ENCODE measurements at regions not wholly inside any gene's neighbourhood (a gene's known extent, or its start where the extent isn't known, plus 50 kb on each side); places are given as distances from the start of the nearest gene placed in this dataset.

DNA sequence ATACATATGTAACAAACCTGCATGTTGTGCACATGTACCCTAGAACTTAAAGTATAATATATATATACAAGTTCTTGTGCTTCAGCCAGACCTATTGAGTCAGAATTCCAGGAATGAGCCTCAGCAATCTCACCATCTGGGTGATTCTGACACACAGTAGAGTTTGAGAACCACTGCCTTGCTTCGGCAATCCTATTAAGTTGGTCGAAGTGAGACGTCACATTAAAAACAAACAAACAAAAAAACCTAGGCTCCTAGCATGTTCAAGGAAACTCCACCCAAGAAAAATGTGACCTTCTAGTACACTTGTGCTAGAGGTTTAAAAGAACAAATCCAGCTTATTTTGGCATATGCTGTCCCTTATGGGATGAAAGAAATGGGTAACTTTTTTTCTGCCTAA, 115.8 kb downstream of the SINHCAF start:
- no peak for DNase-seq (ENCODE audit: low read depth, low spot score)
- BruUV-seq (replicated peaks), result no TSS peak
- Histone ChIP-seq H3K27me3 (ENCODE audit: control insufficient read depth, insufficient read depth, low read length) (peaks cover 6% of the 10 kb centered on the region; the same call in 1 of the 2 replicates), H3K4me1 (ENCODE audit: control insufficient read depth, insufficient read depth, low read length) (no peaks in the 10 kb centered on the region), H3K9me3 (ENCODE audit: control insufficient read depth, insufficient read depth, low read depth, low read length) (no peaks in the 10 kb centered on the region), H3K27ac (ENCODE audit: low read length) (no peak overlapping the region), H3K4me3 (ENCODE audit: low read depth in 2 of 2, low read length in 2 of 2) (no peak overlapping the region), H3K36me3 (ENCODE audit: control insufficient read depth, insufficient read depth, low read length) (no peaks in the 10 kb centered on the region)
- ATAC-seq, result no peak
- ChIA-PET POLR2A (no interaction called here), CTCF (no interaction called here)
- in situ Hi-C loops (cut with HindIII; ENCODE audit: low pct_unique_long_range_greater_than_20kb, low sequenced_read_pairs) (no loop called here), intact Hi-C loops (cut with micrococcal nuclease; ENCODE audit: unreplicated experiment) (no loop called here)
- TF ChIP-seq, protein P1, sequence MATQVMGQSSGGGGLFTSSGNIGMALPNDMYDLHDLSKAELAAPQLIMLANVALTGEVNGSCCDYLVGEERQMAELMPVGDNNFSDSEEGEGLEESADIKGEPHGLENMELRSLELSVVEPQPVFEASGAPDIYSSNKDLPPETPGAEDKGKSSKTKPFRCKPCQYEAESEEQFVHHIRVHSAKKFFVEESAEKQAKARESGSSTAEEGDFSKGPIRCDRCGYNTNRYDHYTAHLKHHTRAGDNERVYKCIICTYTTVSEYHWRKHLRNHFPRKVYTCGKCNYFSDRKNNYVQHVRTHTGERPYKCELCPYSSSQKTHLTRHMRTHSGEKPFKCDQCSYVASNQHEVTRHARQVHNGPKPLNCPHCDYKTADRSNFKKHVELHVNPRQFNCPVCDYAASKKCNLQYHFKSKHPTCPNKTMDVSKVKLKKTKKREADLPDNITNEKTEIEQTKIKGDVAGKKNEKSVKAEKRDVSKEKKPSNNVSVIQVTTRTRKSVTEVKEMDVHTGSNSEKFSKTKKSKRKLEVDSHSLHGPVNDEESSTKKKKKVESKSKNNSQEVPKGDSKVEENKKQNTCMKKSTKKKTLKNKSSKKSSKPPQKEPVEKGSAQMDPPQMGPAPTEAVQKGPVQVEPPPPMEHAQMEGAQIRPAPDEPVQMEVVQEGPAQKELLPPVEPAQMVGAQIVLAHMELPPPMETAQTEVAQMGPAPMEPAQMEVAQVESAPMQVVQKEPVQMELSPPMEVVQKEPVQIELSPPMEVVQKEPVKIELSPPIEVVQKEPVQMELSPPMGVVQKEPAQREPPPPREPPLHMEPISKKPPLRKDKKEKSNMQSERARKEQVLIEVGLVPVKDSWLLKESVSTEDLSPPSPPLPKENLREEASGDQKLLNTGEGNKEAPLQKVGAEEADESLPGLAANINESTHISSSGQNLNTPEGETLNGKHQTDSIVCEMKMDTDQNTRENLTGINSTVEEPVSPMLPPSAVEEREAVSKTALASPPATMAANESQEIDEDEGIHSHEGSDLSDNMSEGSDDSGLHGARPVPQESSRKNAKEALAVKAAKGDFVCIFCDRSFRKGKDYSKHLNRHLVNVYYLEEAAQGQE (IDR thresholded peaks at IDR 0.05; ENCODE audit: insufficient read depth in 1 of 2, low read depth in 2 of 2, low read length in 1 of 2), result no peak
- TF ChIP-seq, protein P2, sequence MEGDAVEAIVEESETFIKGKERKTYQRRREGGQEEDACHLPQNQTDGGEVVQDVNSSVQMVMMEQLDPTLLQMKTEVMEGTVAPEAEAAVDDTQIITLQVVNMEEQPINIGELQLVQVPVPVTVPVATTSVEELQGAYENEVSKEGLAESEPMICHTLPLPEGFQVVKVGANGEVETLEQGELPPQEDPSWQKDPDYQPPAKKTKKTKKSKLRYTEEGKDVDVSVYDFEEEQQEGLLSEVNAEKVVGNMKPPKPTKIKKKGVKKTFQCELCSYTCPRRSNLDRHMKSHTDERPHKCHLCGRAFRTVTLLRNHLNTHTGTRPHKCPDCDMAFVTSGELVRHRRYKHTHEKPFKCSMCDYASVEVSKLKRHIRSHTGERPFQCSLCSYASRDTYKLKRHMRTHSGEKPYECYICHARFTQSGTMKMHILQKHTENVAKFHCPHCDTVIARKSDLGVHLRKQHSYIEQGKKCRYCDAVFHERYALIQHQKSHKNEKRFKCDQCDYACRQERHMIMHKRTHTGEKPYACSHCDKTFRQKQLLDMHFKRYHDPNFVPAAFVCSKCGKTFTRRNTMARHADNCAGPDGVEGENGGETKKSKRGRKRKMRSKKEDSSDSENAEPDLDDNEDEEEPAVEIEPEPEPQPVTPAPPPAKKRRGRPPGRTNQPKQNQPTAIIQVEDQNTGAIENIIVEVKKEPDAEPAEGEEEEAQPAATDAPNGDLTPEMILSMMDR (IDR thresholded peaks at IDR 0.05), result no peak
- no peak for TF ChIP-seq SIN3A (IDR thresholded peaks at IDR 0.05; ENCODE audit: borderline replicate concordance, insufficient read depth, low read depth, low read length)
- no peak for TF ChIP-seq POLR2AphosphoS5 (IDR thresholded peaks at IDR 0.05; ENCODE audit: low read depth, low read length)
- no peak for TF ChIP-seq TCF7L2 (IDR thresholded peaks at IDR 0.05; ENCODE audit: low read depth, low read length)

DNA sequence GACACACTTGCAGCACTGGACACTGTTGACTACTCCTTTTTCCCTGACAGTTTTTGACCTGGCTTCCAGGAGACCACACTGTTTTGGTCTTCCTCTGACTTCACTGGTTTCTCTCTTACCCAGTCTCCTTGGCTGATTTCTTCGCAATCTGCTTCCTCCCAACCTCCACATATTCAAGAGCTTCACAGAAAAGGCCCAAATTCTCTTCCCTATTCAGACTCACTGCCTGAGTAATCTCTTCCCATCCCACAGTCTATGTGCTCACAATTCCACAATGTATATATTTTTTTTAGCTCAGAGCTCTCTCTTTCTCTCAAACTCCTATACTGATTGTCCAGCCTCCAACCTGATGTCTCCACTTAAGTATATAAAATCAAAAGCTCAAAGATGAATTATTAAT, 115.4 kb downstream of the SINHCAF start:
- in situ Hi-C loops (cut with HindIII; ENCODE audit: low pct_unique_long_range_greater_than_20kb, low sequenced_read_pairs), result no loop called here
- ChIA-PET POLR2A (no interaction called here), CTCF (no interaction called here)
- Histone ChIP-seq H3K9me3 (ENCODE audit: control insufficient read depth, insufficient read depth, low read depth, low read length) (no peaks in the 10 kb centered on the region), H3K36me3 (ENCODE audit: control insufficient read depth, insufficient read depth, low read length) (no peaks in the 10 kb centered on the region), H3K27ac (ENCODE audit: low read length) (no peak overlapping the region), H3K27me3 (ENCODE audit: control insufficient read depth, insufficient read depth, low read length) (peaks cover 6% of the 10 kb centered on the region; the same call in 1 of the 2 replicates), H3K4me3 (ENCODE audit: low read depth in 2 of 2, low read length in 2 of 2) (no peak overlapping the region), H3K4me1 (ENCODE audit: control insufficient read depth, insufficient read depth, low read length) (no peaks in the 10 kb centered on the region)
- intact Hi-C loops (cut with micrococcal nuclease; ENCODE audit: unreplicated experiment), result no loop called here
- DNase-seq (ENCODE audit: low read depth, low spot score) (no peak), ATAC-seq (no peak)
- BruUV-seq (replicated peaks), result no TSS peak
- TF ChIP-seq, protein P1 (IDR thresholded peaks at IDR 0.05; ENCODE audit: insufficient read depth in 1 of 2, low read depth in 2 of 2, low read length in 1 of 2), result no peak
